HFFc6 (cell line): ENCODE measurements at regions not wholly inside any gene's neighbourhood (a gene's known extent, or its start where the extent isn't known, plus 50 kb on each side); places are given as distances from the start of the nearest gene placed in this dataset.
"Not testable (repeated sequence)": the region's sequence is repeated elsewhere in the genome, so short reads cannot be mapped to it uniquely, and the experiment has no call there.

Source experiments
- DNase-seq: peaks from one replicate; pipeline ENCODE4 v3.0.0-alpha.2; 2018
- H3K27ac Mint-ChIP-seq: 2 replicates; pipeline ENCODE4 v1.8.0; 2020; ENCODE audit warnings: mild to moderate bottlenecking, mixed read lengths
- H3K27me3 Mint-ChIP-seq: 2 replicates; pipeline ENCODE4 v1.8.0; 2021; ENCODE audit warnings: mild to moderate bottlenecking, moderate library complexity, mixed read lengths; ENCODE audit not compliant: insufficient read depth
- H3K36me3 Mint-ChIP-seq: 2 replicates; pipeline ENCODE4 v1.8.0; 2021; ENCODE audit warnings: low read depth, mixed read lengths
- H3K4me1 Mint-ChIP-seq: 2 replicates; pipeline ENCODE4 v1.8.0; 2020; ENCODE audit warnings: low read depth, mixed read lengths
- H3K4me3 Mint-ChIP-seq: 2 replicates; pipeline ENCODE4 v1.8.0; 2020; ENCODE audit warnings: mild to moderate bottlenecking, moderate library complexity, mixed read lengths
- H3K9me3 Mint-ChIP-seq: 2 replicates; pipeline ENCODE4 v1.8.0; 2020; ENCODE audit warnings: mild to moderate bottlenecking, mixed read lengths
- TF ChIP-seq, protein P1 (sequence below): fragments of 200-600 bp; sonication (generic); IDR thresholded peaks from 2 replicates; pipeline ENCODE4 v1.5.0; 2021; ENCODE audit warnings: antibody characterized with exemption, mild to moderate bottlenecking

DNA sequence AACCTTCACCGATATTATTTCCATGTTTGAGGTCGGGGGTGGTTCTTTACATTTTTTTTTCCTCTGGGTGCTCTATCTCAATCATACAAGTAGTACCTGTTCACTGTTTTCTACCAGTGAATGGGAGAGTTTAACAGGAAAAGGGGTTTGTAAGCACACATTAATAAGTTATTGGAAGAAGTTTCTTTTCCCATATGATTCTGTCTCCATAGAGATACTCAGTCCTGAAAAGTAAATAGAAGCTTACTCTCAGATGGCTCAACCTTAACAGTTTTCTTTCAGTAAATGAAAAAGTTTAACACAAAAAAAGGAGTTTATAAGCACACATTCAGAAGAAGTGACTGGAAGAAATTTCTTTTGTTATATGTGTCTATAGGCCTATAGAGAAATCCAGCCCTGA, 995.6 kb upstream of the SLC39A10 start:
- DNase-seq, result no peak
- H3K27me3 Mint-ChIP-seq, result no peaks in the 10 kb centered on the region
- no peaks in the 10 kb centered on the region for H3K36me3 Mint-ChIP-seq
- H3K4me3 Mint-ChIP-seq, result no peak overlapping the region
- H3K4me1 Mint-ChIP-seq, result no peaks in the 10 kb centered on the region
- TF ChIP-seq, protein P1, sequence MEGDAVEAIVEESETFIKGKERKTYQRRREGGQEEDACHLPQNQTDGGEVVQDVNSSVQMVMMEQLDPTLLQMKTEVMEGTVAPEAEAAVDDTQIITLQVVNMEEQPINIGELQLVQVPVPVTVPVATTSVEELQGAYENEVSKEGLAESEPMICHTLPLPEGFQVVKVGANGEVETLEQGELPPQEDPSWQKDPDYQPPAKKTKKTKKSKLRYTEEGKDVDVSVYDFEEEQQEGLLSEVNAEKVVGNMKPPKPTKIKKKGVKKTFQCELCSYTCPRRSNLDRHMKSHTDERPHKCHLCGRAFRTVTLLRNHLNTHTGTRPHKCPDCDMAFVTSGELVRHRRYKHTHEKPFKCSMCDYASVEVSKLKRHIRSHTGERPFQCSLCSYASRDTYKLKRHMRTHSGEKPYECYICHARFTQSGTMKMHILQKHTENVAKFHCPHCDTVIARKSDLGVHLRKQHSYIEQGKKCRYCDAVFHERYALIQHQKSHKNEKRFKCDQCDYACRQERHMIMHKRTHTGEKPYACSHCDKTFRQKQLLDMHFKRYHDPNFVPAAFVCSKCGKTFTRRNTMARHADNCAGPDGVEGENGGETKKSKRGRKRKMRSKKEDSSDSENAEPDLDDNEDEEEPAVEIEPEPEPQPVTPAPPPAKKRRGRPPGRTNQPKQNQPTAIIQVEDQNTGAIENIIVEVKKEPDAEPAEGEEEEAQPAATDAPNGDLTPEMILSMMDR, result no peak
- H3K27ac Mint-ChIP-seq, result no peak overlapping the region
- peaks cover 8% of the 10 kb centered on the region; the same call in 1 of the 2 replicates for H3K9me3 Mint-ChIP-seq

DNA sequence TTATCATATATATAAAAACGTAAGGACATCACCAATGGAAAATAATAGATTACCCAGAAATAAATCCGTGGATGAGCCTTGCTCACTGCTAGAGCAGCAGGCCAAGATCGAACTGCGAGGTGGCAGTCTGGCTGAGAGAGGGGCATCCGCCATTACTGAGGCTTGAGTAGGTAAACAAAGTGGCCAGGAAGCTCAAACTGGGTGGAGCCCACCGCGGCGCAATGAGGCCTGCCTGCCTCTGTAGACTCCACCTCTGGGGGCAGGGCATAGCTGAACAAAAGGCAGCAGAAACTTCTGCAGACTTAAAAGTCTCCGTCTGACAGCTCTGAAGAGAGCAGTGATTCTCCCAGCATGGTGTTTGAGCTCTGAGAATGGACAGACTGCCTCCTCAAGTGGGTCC, 1018.0 kb upstream of the SLC39A10 start:
- not testable (repeated sequence) for H3K27me3 Mint-ChIP-seq, H3K4me3 Mint-ChIP-seq, H3K4me1 Mint-ChIP-seq, H3K27ac Mint-ChIP-seq, DNase-seq, H3K36me3 Mint-ChIP-seq
- peaks cover 56% of the 10 kb centered on the region for H3K9me3 Mint-ChIP-seq

DNA sequence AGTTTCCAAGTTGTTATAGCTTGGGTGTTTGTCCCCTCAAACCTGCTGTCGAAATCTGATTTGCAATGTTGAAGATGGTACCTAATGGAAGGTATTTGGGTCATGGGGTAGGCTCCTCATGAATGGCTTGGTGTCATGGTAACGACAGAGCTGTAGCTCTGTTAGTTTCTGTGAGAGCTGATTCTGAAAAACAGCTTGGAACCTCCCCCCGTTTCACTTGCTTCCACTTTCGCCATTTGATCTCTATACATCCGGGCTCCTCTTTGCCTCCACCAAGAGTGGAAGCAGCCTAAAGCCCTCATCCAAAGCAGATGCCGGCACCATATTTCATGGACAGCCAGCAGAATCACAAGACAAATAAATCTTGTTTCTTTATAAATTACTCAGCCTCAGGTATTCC, 1035.1 kb upstream of the SLC39A10 start:
- Mint-ChIP-seq H3K27me3 (no peaks in the 10 kb centered on the region), H3K27ac (no peak overlapping the region), H3K4me3 (no peak overlapping the region), H3K36me3 (no peaks in the 10 kb centered on the region), H3K9me3 (peaks cover 34% of the 10 kb centered on the region), H3K4me1 (no peaks in the 10 kb centered on the region)
- no peak for DNase-seq
- TF ChIP-seq, protein P1, result no peak

DNA sequence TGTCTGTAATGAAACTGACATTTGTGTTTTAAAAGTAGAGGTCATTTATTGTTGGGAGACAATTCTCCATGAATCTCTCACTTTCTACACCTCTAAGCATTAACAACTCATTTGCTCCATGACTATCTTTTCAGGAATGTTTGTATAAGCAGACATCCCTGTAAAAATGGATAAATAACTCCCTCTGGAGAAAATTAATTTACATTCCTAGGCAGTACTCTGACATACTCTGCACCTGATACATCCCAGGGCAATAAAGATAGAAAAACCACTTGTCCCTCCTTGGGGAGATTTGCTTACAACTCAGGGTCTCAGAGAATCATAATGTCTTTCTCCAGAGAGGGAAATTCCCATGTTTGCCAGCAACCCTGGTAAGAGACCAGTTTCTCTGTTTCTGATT, 1037.7 kb upstream of the SLC39A10 start:
- H3K4me3 Mint-ChIP-seq, result no peak overlapping the region
- no peak overlapping the region for H3K27ac Mint-ChIP-seq
- no peaks in the 10 kb centered on the region for H3K36me3 Mint-ChIP-seq
- peaks cover 34% of the 10 kb centered on the region for H3K9me3 Mint-ChIP-seq
- DNase-seq, result no peak
- H3K27me3 Mint-ChIP-seq, result no peaks in the 10 kb centered on the region
- TF ChIP-seq, protein P1, result no peak
- H3K4me1 Mint-ChIP-seq, result no peaks in the 10 kb centered on the region

DNA sequence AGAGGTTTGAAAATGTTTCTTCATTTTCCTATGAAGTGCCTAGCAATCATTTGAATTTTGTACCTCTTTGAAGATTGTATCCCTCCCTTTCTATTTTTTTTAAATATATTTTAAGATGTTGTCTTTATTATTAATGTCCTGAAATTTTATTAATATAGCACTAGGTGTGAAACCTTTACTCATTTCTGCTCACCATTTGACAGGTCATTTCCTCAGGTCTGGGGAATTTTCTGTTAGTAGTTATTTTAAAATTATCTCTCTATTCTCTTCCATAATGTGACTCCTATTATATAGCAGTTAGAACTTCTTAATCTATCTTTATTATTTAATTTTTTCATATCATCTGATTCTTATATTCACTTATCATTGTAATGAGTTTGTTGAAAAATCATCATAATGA, 1038.6 kb upstream of the SLC39A10 start:
- no peaks in the 10 kb centered on the region for H3K36me3 Mint-ChIP-seq
- H3K9me3 Mint-ChIP-seq, result peaks cover 31% of the 10 kb centered on the region
- H3K4me3 Mint-ChIP-seq, result no peak overlapping the region
- H3K27me3 Mint-ChIP-seq, result no peaks in the 10 kb centered on the region
- no peak for DNase-seq
- H3K4me1 Mint-ChIP-seq, result no peaks in the 10 kb centered on the region
- TF ChIP-seq, protein P1, result no peak
- no peak overlapping the region for H3K27ac Mint-ChIP-seq

DNA sequence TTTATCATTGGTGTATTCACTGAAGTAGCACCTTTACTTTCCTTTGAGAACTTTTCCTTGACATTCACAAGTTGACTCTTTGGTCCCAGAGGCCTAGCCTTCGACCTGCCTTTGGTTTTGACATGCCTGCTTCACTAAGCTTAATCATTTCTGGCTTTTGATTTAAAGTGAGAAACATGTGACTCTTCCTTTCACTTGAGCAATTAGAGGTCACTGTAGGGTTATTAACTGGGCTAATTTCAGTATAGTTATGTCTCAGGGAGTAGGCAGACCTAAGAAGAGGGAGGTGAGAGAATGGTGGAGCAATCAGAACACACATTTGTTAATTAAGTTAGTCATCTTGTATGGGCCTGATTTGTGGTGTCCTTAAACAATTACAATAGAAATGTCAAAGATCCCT, 1040.7 kb upstream of the SLC39A10 start:
- Mint-ChIP-seq H3K4me3 (no peak overlapping the region), H3K27ac (no peak overlapping the region), H3K4me1 (no peaks in the 10 kb centered on the region), H3K27me3 (no peaks in the 10 kb centered on the region), H3K36me3 (no peaks in the 10 kb centered on the region), H3K9me3 (peaks cover 31% of the 10 kb centered on the region)
- no peak for DNase-seq
- TF ChIP-seq, protein P1, result no peak
